ENCODE measurements at regions not wholly inside any gene's neighbourhood (a gene's known extent, or its start where the extent isn't known, plus 50 kb on each side); places are given as distances from the start of the nearest gene placed in this dataset.

GRCh38 chr1:239600588-239600987, 214.2 kb downstream of the CHRM3 start:
- DNase-seq (ENCODE audit: low spot score) = no peak

- no peak for DNase-seq (ENCODE audit: low spot score)
Measured at GRCh38 chr1:239601108-239601507, 214.7 kb downstream of the CHRM3 start.

- no peak for DNase-seq (ENCODE audit: low spot score)
Measured at GRCh38 chr1:239603530-239603929, 217.2 kb downstream of the CHRM3 start.

GRCh38 chr1:239606850-239607400, 220.6 kb downstream of the CHRM3 start:
- no peak for DNase-seq (ENCODE audit: low spot score)

GRCh38 chr1:239608469-239608868, 222.1 kb downstream of the CHRM3 start:
- no peak for DNase-seq (ENCODE audit: low spot score)

- no peak for DNase-seq (ENCODE audit: low spot score)
Measured at GRCh38 chr1:239612379-239612778, 226.0 kb downstream of the CHRM3 start.

- no peak for DNase-seq (ENCODE audit: low spot score)
Measured at GRCh38 chr1:239616673-239617072, 230.3 kb downstream of the CHRM3 start.

GRCh38 chr1:239617259-239617658, 230.9 kb downstream of the CHRM3 start:
- DNase-seq (ENCODE audit: low spot score) = no peak

- no peak for DNase-seq (ENCODE audit: low spot score)
Measured at GRCh38 chr1:239617731-239618130, 231.4 kb downstream of the CHRM3 start.

GRCh38 chr1:239619190-239619589, 232.8 kb downstream of the CHRM3 start:
- no peak for DNase-seq (ENCODE audit: low spot score)

GRCh38 chr1:239630767-239631166, 244.4 kb downstream of the CHRM3 start:
- DNase-seq (ENCODE audit: low spot score) = no peak

- no peak for DNase-seq (ENCODE audit: low spot score)
Measured at GRCh38 chr1:239633432-239633831, 247.1 kb downstream of the CHRM3 start.

GRCh38 chr1:239635276-239635675, 248.9 kb downstream of the CHRM3 start:
- DNase-seq (ENCODE audit: low spot score) = no peak

- DNase-seq (ENCODE audit: low spot score) = no peak
Measured at GRCh38 chr1:239636347-239636746, 250.0 kb downstream of the CHRM3 start.

- no peak for DNase-seq (ENCODE audit: low spot score)
Measured at GRCh38 chr1:239644604-239645003, 258.2 kb downstream of the CHRM3 start.

GRCh38 chr1:239647045-239647444, 260.7 kb downstream of the CHRM3 start:
- DNase-seq (ENCODE audit: low spot score) = no peak

- DNase-seq (ENCODE audit: low spot score) = no peak
Measured at GRCh38 chr1:239647964-239648632, 261.7 kb downstream of the CHRM3 start.

GRCh38 chr1:239655023-239655422, 268.7 kb downstream of the CHRM3 start:
- no peak for DNase-seq (ENCODE audit: low spot score)

GRCh38 chr1:239657291-239657690, 270.9 kb downstream of the CHRM3 start:
- no peak for DNase-seq (ENCODE audit: low spot score)

GRCh38 chr1:239662950-239663349, 276.6 kb downstream of the CHRM3 start:
- no peak for DNase-seq (ENCODE audit: low spot score)

- no peak for DNase-seq (ENCODE audit: low spot score)
Measured at GRCh38 chr1:239672256-239672655, 285.9 kb downstream of the CHRM3 start.

- DNase-seq (ENCODE audit: low spot score) = no peak
Measured at GRCh38 chr1:239675735-239676134, 289.4 kb downstream of the CHRM3 start.

- no peak for DNase-seq (ENCODE audit: low spot score)
Measured at GRCh38 chr1:239676522-239677273, 290.3 kb downstream of the CHRM3 start.
